ENCODE measurements at regions not wholly inside any gene's neighbourhood (a gene's known extent, or its start where the extent isn't known, plus 50 kb on each side); places are given as distances from the start of the nearest gene placed in this dataset.

DNA sequence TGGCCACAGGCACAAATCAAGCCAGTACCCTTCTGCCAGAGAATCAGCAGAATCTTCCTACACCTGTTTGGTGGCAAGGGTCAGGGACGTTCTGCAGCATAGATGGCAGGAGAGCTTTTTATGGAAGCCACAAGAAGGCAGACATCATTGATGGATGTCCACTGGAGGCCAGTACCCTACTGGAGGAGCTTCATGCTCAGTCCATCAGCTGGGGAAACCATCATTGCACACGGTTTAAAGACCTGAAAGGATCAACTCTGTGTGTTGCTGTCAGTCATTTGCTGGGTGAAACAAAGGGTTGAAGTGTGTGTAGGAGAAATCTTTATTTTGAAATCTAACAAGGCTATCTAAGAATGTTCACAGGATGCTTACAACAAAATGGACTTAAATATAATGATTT, 158.9 kb upstream of the SASH1 start:
- TF ChIP-seq POLR2A (IDR thresholded peaks at IDR 0.05) = no peak
- TF ChIP-seq, protein P1, sequence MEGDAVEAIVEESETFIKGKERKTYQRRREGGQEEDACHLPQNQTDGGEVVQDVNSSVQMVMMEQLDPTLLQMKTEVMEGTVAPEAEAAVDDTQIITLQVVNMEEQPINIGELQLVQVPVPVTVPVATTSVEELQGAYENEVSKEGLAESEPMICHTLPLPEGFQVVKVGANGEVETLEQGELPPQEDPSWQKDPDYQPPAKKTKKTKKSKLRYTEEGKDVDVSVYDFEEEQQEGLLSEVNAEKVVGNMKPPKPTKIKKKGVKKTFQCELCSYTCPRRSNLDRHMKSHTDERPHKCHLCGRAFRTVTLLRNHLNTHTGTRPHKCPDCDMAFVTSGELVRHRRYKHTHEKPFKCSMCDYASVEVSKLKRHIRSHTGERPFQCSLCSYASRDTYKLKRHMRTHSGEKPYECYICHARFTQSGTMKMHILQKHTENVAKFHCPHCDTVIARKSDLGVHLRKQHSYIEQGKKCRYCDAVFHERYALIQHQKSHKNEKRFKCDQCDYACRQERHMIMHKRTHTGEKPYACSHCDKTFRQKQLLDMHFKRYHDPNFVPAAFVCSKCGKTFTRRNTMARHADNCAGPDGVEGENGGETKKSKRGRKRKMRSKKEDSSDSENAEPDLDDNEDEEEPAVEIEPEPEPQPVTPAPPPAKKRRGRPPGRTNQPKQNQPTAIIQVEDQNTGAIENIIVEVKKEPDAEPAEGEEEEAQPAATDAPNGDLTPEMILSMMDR (IDR thresholded peaks at IDR 0.05) = no peak
- TF ChIP-seq EP300 (IDR thresholded peaks at IDR 0.05) = no peak

Measured in tibial nerve (tissue), 4 donors.